ENCODE measurements at regions not wholly inside any gene's neighbourhood (a gene's known extent, or its start where the extent isn't known, plus 50 kb on each side); places are given as distances from the start of the nearest gene placed in this dataset.

DNA sequence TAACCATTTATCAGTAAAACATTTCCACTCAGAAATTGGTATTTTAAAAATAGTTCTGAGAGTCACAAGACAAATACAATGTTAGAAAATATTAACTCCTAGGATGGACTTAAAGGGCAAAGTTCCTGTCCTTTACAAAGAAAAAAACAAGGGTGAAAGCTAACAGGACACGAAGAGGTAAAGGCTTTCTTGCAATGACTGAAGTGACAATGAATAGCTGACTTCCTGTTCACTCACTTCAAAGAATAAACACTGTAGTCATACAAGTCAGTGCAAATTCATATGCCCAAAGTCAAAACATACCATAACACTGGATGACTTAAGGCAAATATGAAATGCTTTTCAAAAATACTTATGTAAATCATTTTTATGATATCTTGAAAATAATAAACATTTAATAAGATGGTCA, 1389.8 kb upstream of the ALCAM start:
- H3K36me3 Mint-ChIP-seq (ENCODE audit: insufficient read depth, unreplicated experiment): no peaks in the 10 kb centered on the region
- ChIA-PET CTCF (no interaction called here), POLR2A (no interaction called here)
- TF ChIP-seq, protein P1, sequence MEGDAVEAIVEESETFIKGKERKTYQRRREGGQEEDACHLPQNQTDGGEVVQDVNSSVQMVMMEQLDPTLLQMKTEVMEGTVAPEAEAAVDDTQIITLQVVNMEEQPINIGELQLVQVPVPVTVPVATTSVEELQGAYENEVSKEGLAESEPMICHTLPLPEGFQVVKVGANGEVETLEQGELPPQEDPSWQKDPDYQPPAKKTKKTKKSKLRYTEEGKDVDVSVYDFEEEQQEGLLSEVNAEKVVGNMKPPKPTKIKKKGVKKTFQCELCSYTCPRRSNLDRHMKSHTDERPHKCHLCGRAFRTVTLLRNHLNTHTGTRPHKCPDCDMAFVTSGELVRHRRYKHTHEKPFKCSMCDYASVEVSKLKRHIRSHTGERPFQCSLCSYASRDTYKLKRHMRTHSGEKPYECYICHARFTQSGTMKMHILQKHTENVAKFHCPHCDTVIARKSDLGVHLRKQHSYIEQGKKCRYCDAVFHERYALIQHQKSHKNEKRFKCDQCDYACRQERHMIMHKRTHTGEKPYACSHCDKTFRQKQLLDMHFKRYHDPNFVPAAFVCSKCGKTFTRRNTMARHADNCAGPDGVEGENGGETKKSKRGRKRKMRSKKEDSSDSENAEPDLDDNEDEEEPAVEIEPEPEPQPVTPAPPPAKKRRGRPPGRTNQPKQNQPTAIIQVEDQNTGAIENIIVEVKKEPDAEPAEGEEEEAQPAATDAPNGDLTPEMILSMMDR (IDR thresholded peaks at IDR 0.05; ENCODE audit: insufficient read depth in 1 of 2, low read depth in 1 of 2, low read length in 1 of 2, severe bottlenecking in 1 of 2, unreplicated experiment in 1 of 2): no peak
- H3K9me3 Mint-ChIP-seq (ENCODE audit: unreplicated experiment): peaks cover 9% of the 10 kb centered on the region
- Histone ChIP-seq H3K4me1 (peaks cover 26% of the 10 kb centered on the region), H3K4me3 (ENCODE audit: low read depth, low read length) (no peak overlapping the region), H3K27me3 (replicated peaks; ENCODE audit: control insufficient read depth, insufficient read depth, low read length) (no peaks in the 10 kb centered on the region), H3K9me3 (no peaks in the 10 kb centered on the region), H3K36me3 (ENCODE audit: control insufficient read depth, insufficient read depth, low read length) (no peaks in the 10 kb centered on the region)
- H3K4me1 Mint-ChIP-seq (ENCODE audit: low read depth, unreplicated experiment): peaks cover 15% of the 10 kb centered on the region
- intact Hi-C loops (cut with micrococcal nuclease; ENCODE audit: unreplicated experiment): loop anchor here (1.0 kb wide), 1 partner anchor 30 kb away; no protein-coding TSS in a partner anchor
- H3K27ac Mint-ChIP-seq (ENCODE audit: unreplicated experiment): peak overlapping the region; percentile 75
- H3K27me3 Mint-ChIP-seq (ENCODE audit: insufficient read depth, unreplicated experiment): no peaks in the 10 kb centered on the region
- DNase-seq: peak in 1 of 2 experiments; percentile 18
- peak overlapping the region; percentile 33 for H3K4me3 Mint-ChIP-seq (ENCODE audit: unreplicated experiment)
- no TSS peak for BruUV-seq (replicated peaks)

DNA sequence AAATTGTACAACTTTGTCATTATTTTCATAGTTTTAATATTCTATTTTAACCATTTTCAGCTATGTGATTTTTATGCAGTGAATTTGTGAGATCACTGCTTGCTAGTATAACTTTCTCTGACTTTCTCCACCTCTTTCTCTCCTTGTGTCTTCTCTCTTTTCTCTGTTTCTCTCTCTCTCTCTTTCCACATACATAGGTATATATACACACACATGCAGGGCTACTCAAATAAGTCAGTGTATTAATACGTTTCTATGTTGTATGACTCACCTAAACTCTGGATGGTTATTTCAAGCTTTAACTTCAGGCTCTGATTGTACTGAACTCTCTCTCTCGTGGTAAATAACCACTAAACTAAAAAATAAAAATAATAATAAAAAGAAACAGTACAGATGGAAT, 1389.3 kb upstream of the ALCAM start:
- POLR2A ChIA-PET: no interaction called here
- Histone ChIP-seq H3K4me3 (ENCODE audit: low read depth, low read length) (no peak overlapping the region), H3K4me1 (peaks cover 26% of the 10 kb centered on the region), H3K27me3 (replicated peaks; ENCODE audit: control insufficient read depth, insufficient read depth, low read length) (no peaks in the 10 kb centered on the region), H3K9me3 (no peaks in the 10 kb centered on the region), H3K36me3 (ENCODE audit: control insufficient read depth, insufficient read depth, low read length) (no peaks in the 10 kb centered on the region)
- Mint-ChIP-seq H3K27ac (ENCODE audit: unreplicated experiment) (peak overlapping the region; percentile 75), H3K27me3 (ENCODE audit: insufficient read depth, unreplicated experiment) (no peaks in the 10 kb centered on the region), H3K4me1 (ENCODE audit: low read depth, unreplicated experiment) (peaks cover 15% of the 10 kb centered on the region), H3K36me3 (ENCODE audit: insufficient read depth, unreplicated experiment) (no peaks in the 10 kb centered on the region), H3K4me3 (ENCODE audit: unreplicated experiment) (peak overlapping the region; percentile 27), H3K9me3 (ENCODE audit: unreplicated experiment) (peaks cover 9% of the 10 kb centered on the region)
- BruUV-seq (replicated peaks): no TSS peak
- TF ChIP-seq, protein P1 (IDR thresholded peaks at IDR 0.05; ENCODE audit: insufficient read depth in 1 of 2, low read depth in 1 of 2, low read length in 1 of 2, severe bottlenecking in 1 of 2, unreplicated experiment in 1 of 2): no peak
- DNase-seq: no peak
- intact Hi-C loops (cut with micrococcal nuclease; ENCODE audit: unreplicated experiment): loop anchor here (1.0 kb wide), 1 partner anchor 30 kb away; no protein-coding TSS in a partner anchor
- CTCF ChIA-PET: no interaction called here

DNA sequence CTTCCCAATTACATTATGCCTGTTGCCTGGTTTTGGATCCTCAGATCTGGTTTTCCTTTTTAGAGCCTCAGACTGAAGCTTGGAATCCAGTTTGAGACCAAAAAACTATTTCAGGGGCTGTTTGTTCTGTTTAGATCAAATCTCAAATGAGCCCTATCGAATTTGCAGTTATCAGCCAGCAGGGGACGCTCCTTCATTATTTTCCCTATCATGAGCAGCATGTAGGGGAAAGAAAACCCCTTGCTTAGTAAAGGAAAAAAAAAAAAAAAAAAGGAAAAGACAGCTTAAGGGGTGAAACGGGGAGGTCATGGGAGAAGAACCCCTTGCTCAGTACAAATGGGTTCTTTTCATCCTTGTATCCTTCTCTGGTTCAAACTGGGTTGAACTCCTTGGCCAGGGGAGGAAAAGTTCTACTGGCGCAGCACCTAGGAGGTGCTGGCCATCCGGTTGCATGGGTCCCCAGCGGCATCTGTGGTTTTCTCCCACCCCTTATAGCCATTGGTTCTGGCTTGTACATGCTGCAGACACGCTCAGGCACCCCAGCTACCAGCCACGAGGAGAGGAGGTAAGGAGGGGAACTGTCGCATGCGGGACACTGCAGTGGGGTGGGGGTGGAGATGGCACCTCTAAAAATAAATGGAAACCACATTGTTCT, 1375.1 kb upstream of the ALCAM start:
- H3K27me3 ChIP-seq (replicated peaks; ENCODE audit: control insufficient read depth, insufficient read depth, low read length): no peaks in the 10 kb centered on the region
- Mint-ChIP-seq H3K4me3 (ENCODE audit: unreplicated experiment) (no peak overlapping the region), H3K27ac (ENCODE audit: unreplicated experiment) (no peak overlapping the region), H3K9me3 (ENCODE audit: unreplicated experiment) (no peaks in the 10 kb centered on the region), H3K4me1 (ENCODE audit: low read depth, unreplicated experiment) (no peaks in the 10 kb centered on the region), H3K27me3 (ENCODE audit: insufficient read depth, unreplicated experiment) (no peaks in the 10 kb centered on the region), H3K36me3 (ENCODE audit: insufficient read depth, unreplicated experiment) (no peaks in the 10 kb centered on the region)
- intact Hi-C loops (cut with micrococcal nuclease; ENCODE audit: unreplicated experiment): loop anchor here (10.0 kb wide), 1 partner anchor 1187 kb away; no protein-coding TSS in a partner anchor
- H3K4me1 ChIP-seq: no peaks in the 10 kb centered on the region
- TF ChIP-seq, protein P1 (IDR thresholded peaks at IDR 0.05; ENCODE audit: insufficient read depth in 1 of 2, low read depth in 1 of 2, low read length in 1 of 2, severe bottlenecking in 1 of 2, unreplicated experiment in 1 of 2): peak; percentile 11 to 24
- POLR2A ChIA-PET: no interaction called here
- no peaks in the 10 kb centered on the region for H3K36me3 ChIP-seq (ENCODE audit: control insufficient read depth, insufficient read depth, low read length)
- no peak for DNase-seq
- H3K4me3 ChIP-seq (ENCODE audit: low read depth, low read length): no peak overlapping the region
- CTCF ChIA-PET: no interaction called here
- no peaks in the 10 kb centered on the region for H3K9me3 ChIP-seq
- no TSS peak for BruUV-seq (replicated peaks)

All from Caco-2 (cell line).